GM21825 (cell line): ENCODE measurements at regions not wholly inside any gene's neighbourhood (a gene's known extent, or its start where the extent isn't known, plus 50 kb on each side); places are given as distances from the start of the nearest gene placed in this dataset.

Experiments used
- ATAC-seq: cut with Tn5 transposase; IDR thresholded peaks from one replicate; pipeline ENCODE4 v1.9.1; 2021; ENCODE audit warnings: mild to moderate bottlenecking, moderate library complexity; ENCODE audit not compliant: unreplicated experiment

GRCh38 chr5:156230887-156231286, 96.1 kb upstream of the SGCD start:
- ATAC-seq = no peak

GRCh38 chr5:156232251-156232869, 94.6 kb upstream of the SGCD start:
- no peak for ATAC-seq

DNA sequence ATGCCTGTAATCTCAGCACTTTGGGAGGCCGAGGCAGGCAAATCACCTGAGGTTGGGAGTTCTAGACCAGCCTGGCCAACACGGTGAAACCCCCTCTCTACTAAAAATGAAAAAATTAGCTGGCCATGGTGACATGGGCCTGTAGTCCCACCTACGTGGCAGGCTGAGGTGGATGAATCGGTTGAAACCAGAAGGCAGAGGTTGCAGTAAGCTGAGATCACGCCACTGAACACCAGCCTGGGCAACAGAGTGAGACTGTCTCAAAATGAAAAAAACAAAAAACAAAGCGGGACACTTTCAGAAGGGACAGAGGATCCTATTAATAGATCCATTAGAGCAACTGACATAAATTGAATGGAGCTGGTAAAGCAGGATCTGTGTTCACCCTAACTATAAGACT, 89.6 kb upstream of the SGCD start:
- no peak for ATAC-seq

DNA sequence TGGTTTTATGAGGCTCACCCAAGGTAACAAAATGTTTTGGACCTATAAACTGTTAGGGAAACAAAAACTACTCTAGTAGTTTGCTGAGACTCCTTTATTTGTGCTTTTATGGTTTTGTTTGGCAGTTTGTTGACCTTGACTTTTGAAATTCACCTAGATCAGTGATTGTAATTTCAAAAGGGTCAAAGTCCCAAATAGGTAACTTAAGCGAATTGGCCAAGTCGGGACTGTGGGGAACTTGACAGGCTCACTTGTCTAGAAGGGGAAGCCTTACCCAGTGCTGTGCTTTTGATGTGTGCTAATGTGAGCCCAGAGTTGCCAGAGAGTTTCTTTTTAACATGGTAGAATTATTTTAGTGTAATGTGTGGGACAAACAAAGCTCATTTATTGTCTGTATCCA, 87.2 kb upstream of the SGCD start:
- no peak for ATAC-seq

- no peak for ATAC-seq
Observed at GRCh38 chr5:156240414-156240813, 86.5 kb upstream of the SGCD start.

DNA sequence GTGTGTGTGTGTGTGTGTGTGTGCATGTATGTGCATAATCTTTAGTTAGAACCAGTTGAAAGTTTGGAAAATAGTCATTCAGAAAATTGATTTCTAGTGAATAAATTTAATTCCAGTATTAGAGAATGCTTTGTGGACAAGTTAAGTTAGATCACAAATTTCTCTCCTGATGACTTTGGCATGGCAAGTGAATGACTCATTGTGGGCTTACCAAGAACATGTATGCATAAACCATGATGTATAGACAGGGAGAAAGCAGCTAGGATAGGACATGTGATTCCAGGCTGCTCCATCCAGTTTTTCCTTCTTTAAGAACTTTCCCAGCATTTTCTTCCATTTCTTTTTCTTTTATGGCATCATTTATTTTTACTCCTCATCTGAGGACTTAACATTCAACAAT, 85.7 kb upstream of the SGCD start:
- ATAC-seq = no peak

GRCh38 chr5:156245895-156246294, 81.1 kb upstream of the SGCD start:
- ATAC-seq = no peak

DNA sequence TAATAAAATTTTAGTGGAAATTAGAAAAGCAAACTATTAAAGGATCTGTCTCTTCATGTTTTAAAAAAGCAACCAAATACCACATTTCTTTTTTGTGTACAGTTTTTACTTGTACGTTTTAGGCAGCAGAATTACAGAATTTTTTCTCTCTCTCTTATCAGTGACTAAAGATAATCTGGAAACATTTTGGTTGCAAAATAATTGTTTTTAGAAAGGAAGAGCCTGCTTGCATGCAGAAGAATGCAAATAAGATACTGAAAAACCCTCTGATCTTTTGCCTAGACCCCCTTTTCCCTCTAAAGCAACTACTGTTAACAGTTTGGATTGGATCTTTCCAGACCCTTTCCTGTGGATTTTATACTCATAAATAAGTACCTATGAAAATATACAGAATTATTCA, 75.9 kb upstream of the SGCD start:
- no peak for ATAC-seq

DNA sequence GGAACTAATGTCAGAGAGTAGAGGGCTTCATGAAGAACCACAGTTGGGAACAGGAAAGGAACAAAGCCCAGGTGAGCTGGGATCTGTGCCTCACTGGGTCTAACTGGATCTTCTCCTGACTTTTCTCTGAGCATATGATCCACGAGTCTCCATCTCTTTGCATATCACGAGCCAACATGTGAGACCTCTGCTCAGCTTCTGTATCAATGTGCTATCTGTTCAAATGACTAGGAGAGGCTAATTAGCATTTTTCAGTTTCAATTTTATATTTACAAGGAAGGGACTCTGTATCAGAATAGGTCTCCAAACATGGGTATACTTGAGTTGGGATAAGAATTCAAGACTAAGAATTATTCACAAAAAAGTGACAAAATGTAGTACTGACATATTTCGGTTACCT, 73.8 kb upstream of the SGCD start:
- ATAC-seq = no peak

GRCh38 chr5:156254196-156254595, 72.8 kb upstream of the SGCD start:
- no peak for ATAC-seq

GRCh38 chr5:156256642-156257041, 70.3 kb upstream of the SGCD start:
- no peak for ATAC-seq

DNA sequence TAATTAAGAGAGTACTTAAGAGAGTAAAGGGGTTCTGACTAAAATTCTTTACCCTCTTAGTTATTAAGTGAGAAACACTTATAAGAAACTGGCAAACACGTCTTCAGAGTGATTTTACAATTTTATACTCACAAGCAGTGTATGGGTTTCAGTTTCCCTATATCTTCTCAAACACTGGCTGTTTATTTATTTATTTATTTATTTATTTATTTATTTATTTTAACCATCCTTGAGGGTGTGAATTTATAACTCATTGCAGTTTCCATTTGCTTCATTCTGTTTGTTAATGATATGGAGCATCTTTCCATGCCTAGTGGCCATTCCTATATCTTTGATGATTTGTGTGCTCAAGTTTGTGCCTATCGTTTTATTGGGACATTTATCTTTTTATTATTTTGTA, 68.0 kb upstream of the SGCD start:
- no peak for ATAC-seq

- no peak for ATAC-seq
Observed at GRCh38 chr5:156259618-156260017, 67.3 kb upstream of the SGCD start.

DNA sequence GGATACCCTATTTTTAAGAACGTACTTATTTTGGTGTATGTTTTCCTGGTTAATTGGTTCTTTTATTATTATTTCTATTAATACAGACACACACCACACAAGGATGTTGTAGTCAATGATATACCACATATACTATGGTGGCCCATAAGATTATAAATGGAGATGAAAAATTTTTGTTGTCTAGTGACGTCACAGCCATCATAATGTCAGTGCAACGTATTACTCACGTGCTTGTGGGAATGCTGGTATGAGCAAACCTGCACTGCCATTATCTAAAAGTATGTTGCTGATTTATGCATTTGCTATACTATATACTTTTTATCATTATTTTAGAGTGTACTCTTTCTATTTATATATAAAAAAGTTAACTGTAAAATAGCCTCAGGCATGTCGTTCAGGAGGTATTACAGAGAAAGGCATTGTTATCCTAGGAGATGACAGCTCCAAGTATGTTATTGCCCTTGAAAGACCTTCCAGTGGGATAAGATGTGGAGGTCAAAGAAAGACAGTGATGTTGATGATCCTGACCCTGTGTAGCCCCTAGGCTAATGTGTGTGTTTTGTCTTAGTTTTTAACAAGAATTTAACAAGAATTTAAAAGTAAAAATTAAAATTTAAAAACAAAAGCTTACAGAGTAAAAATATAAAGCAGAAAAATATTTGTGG, 65.6 kb upstream of the SGCD start:
- ATAC-seq = no peak

DNA sequence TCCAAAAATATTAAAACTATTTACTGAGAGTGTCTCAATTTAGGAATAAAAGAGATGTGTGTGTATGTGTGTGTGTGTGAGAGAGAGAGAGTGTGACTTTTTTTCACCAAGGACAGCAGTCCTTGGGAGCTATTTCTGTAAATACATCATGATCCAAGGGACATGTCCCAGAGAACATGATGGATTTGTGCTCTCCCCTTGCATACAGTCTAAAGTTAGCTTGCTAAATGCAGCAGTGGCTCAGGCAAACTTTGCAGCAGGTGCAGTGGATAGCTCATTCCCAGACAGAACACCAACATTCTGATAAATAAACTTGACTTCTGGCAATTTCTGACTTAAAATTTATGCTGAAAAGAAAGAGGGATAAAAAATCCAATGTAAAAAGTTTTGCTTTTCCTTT, 55.4 kb upstream of the SGCD start:
- ATAC-seq = no peak

- no peak for ATAC-seq
Observed at GRCh38 chr5:156272139-156272538, 54.8 kb upstream of the SGCD start.

- ATAC-seq = no peak
Observed at GRCh38 chr5:156273325-156273724, 53.6 kb upstream of the SGCD start.

GRCh38 chr5:156274453-156274852, 52.5 kb upstream of the SGCD start:
- no peak for ATAC-seq
